ENCODE measurements at regions not wholly inside any gene's neighbourhood (a gene's known extent, or its start where the extent isn't known, plus 50 kb on each side); places are given as distances from the start of the nearest gene placed in this dataset.

GRCh38 chr2:41913311-41913710 lies 134.5 kb upstream of the PKDCC start:
- Histone ChIP-seq H3K27me3 (no peaks in the 10 kb centered on the region), H3K9me3 (no peaks in the 10 kb centered on the region), H3K27ac (no peak overlapping the region), H3K4me1 (peaks cover 0 to 14% (median 0%) of the 10 kb centered on the region in 3 donors), H3K36me3 (no peaks in the 10 kb centered on the region), H3K4me3 (no peak overlapping the region)
- WGBS, 2 donors (ENCODE audit: low coverage in 1 of 2), result 58 to 70% methylated on average over 4 to 8 of the region's 8 CpGs
- TF ChIP-seq EP300 (IDR thresholded peaks at IDR 0.05) (no peak), POLR2A (IDR thresholded peaks at IDR 0.05) (no peak), CTCF (IDR thresholded peaks at IDR 0.05) (no peak), POLR2AphosphoS5 (IDR thresholded peaks at IDR 0.05) (peak; percentile 21)
- ATAC-seq, result peak; percentile 35

- no peaks in the 10 kb centered on the region for H3K27me3 ChIP-seq
- no peak overlapping the region for H3K4me3 ChIP-seq
- ATAC-seq, result no peak
- H3K27ac ChIP-seq, result no peak overlapping the region
- 73 to 94% methylated on average over 6 to 7 of the region's 7 CpGs for WGBS, 2 donors (ENCODE audit: low coverage in 1 of 2)
- no peak for TF ChIP-seq POLR2A (IDR thresholded peaks at IDR 0.05)
- no peak for TF ChIP-seq POLR2AphosphoS5 (IDR thresholded peaks at IDR 0.05)
- no peak for TF ChIP-seq CTCF (IDR thresholded peaks at IDR 0.05)
- no peak for TF ChIP-seq EP300 (IDR thresholded peaks at IDR 0.05)
- H3K9me3 ChIP-seq, result no peaks in the 10 kb centered on the region
- peaks cover 0 to 14% (median 0%) of the 10 kb centered on the region in 3 donors for H3K4me1 ChIP-seq
- H3K36me3 ChIP-seq, result no peaks in the 10 kb centered on the region
Observed at GRCh38 chr2:41913921-41914609, 133.8 kb upstream of the PKDCC start.

GRCh38 chr2:41914936-41915335 lies 132.9 kb upstream of the PKDCC start:
- H3K27ac ChIP-seq, result no peak overlapping the region
- no peaks in the 10 kb centered on the region for H3K27me3 ChIP-seq
- no peaks in the 10 kb centered on the region for H3K9me3 ChIP-seq
- no peak for TF ChIP-seq POLR2A (IDR thresholded peaks at IDR 0.05)
- peak; percentile 33 for TF ChIP-seq POLR2AphosphoS5 (IDR thresholded peaks at IDR 0.05)
- no peak for TF ChIP-seq CTCF (IDR thresholded peaks at IDR 0.05)
- TF ChIP-seq EP300 (IDR thresholded peaks at IDR 0.05), result no peak
- peak; percentile 39 for ATAC-seq
- no peak overlapping the region for H3K4me3 ChIP-seq
- no peaks in the 10 kb centered on the region for H3K36me3 ChIP-seq
- peaks cover 0 to 14% (median 0%) of the 10 kb centered on the region in 3 donors for H3K4me1 ChIP-seq

GRCh38 chr2:41916177-41916576 lies 131.6 kb upstream of the PKDCC start:
- H3K36me3 ChIP-seq, result no peaks in the 10 kb centered on the region
- peaks cover 0 to 14% (median 0%) of the 10 kb centered on the region in 3 donors for H3K4me1 ChIP-seq
- no peak for ATAC-seq
- no peak overlapping the region for H3K4me3 ChIP-seq
- no peak overlapping the region for H3K27ac ChIP-seq
- TF ChIP-seq EP300 (IDR thresholded peaks at IDR 0.05), result no peak
- TF ChIP-seq CTCF (IDR thresholded peaks at IDR 0.05), result no peak
- no peak for TF ChIP-seq POLR2A (IDR thresholded peaks at IDR 0.05)
- no peak for TF ChIP-seq POLR2AphosphoS5 (IDR thresholded peaks at IDR 0.05)
- H3K9me3 ChIP-seq, result no peaks in the 10 kb centered on the region
- 100% methylated on average over 2 of the region's 2 CpGs for WGBS, 2 donors (ENCODE audit: low coverage in 1 of 2)
- no peaks in the 10 kb centered on the region for H3K27me3 ChIP-seq

- Histone ChIP-seq H3K27ac (no peak overlapping the region), H3K9me3 (no peaks in the 10 kb centered on the region), H3K36me3 (no peaks in the 10 kb centered on the region), H3K4me1 (peaks cover 0 to 8% (median 0%) of the 10 kb centered on the region in 3 donors), H3K27me3 (no peaks in the 10 kb centered on the region), H3K4me3 (no peak overlapping the region)
- TF ChIP-seq POLR2AphosphoS5 (IDR thresholded peaks at IDR 0.05) (no peak), POLR2A (IDR thresholded peaks at IDR 0.05) (no peak), EP300 (IDR thresholded peaks at IDR 0.05) (no peak), CTCF (IDR thresholded peaks at IDR 0.05) (no peak)
- WGBS, 2 donors (ENCODE audit: low coverage in 1 of 2), result 88 to 100% methylated on average over 2 of the region's 2 CpGs
- no peak for ATAC-seq
Observed at GRCh38 chr2:41917587-41917986, 130.2 kb upstream of the PKDCC start.
